Body of pancreas (tissue), 4 donors: ENCODE measurements at regions not wholly inside any gene's neighbourhood (a gene's known extent, or its start where the extent isn't known, plus 50 kb on each side); places are given as distances from the start of the nearest gene placed in this dataset.

ENCODE experiments used
- ATAC-seq: fragments of 150-250 bp; one replicate; pipeline ENCODE4 v1.9.1; 2016
- DNase-seq, 4 donors: peaks; one replicate each; pipeline ENCODE4 v3.0.0-alpha.2; 2019
- H3K27ac ChIP-seq, 4 donors: fragments of 200-600 bp; sonication (generic); 1 replicate in 3 of 4; 2 replicates in 1 of 4; pipeline versions ENCODE4 v1.5.1 to v1.6.1; 2016 to 2019; ENCODE audit warnings: mild to moderate bottlenecking in 1 of 4, mixed read lengths in 1 of 4, moderate library complexity in 1 of 4
- H3K27me3 ChIP-seq, 2 donors: fragments of 200-600 bp; sonication (generic); one replicate each; pipeline ENCODE4 v1.6.0; 2016; ENCODE audit warnings: mild to moderate bottlenecking in 1 of 2
- H3K36me3 ChIP-seq, 2 donors: fragments of 200-600 bp; sonication (generic); replicated peaks in 1 of 2; 2 replicates each; pipeline ENCODE4 v1.5.1; 2016; ENCODE audit warnings: low read depth in 2 of 2; ENCODE audit not compliant: insufficient read depth in 1 of 2
- H3K4me1 ChIP-seq: fragments of 200-600 bp; sonication (generic); one replicate; pipeline ENCODE4 v1.6.0; 2016
- H3K4me3 ChIP-seq, 2 donors: fragments of 200-600 bp; sonication (generic); 1 replicate in 1 of 2; 2 replicates in 1 of 2; pipeline ENCODE4 v1.5.1; 2016 to 2019
- H3K9me3 ChIP-seq, 3 donors: fragments of 200-600 bp; sonication (generic); 1 replicate in 2 of 3; 2 replicates in 1 of 3; pipeline ENCODE4 v1.5.1; 2016
- POLR2A ChIP-seq, 3 donors: fragments of 450-650 bp; IDR thresholded peaks; one replicate each; pipeline ENCODE4 v1.6.1; 2016; ENCODE audit warnings: antibody characterized with exemption in 3 of 3, mild to moderate bottlenecking in 2 of 3
- WGBS, 2 donors: methylation state at CpG; one replicate each; pipeline ENCODE4 v1.1.5; 2017; 5-methylcytosine and 5-hydroxymethylcytosine counted together
- intact Hi-C: fragments of 100-400 bp; cut with DNase I; formaldehyde crosslinking; loops from one replicate; pipeline ENCODE4 v1.15.1; 2023
- TF ChIP-seq, protein P1 (sequence below), 7 experiments: fragments of 450-650 bp in 4 of 7; fragments of 200-600 bp in 3 of 7; sonication (generic) in 3 of 7; IDR thresholded peaks; one replicate each; pipeline ENCODE4 v1.5.1; 2016 to 2019; ENCODE audit warnings: antibody characterized with exemption in 7 of 7

DNA sequence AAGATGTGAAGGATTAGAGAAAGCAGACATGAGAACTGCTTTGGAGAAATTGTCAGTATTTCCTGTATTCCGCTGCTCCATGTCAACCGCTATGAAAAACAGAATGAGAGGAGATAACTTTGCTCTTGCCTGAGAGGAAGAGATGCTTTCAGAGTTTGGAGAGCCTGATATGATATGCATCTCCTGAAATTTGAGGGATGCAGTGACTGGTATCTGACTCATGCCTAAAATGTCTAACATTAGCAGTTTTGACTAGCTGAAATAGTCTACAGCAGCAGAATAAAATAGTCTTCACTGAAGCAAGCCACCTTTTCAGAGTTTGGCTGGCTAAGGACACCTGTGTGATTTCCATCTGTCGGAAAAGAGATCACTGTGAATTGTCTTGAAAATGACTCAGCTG is 165.8 kb upstream of the LRRC7 start:
- Histone ChIP-seq H3K27ac (no peak overlapping the region), H3K36me3 (no peaks in the 10 kb centered on the region), H3K27me3 (no peaks in the 10 kb centered on the region), H3K4me3 (no peak overlapping the region), H3K9me3 (no peaks in the 10 kb centered on the region), H3K4me1 (no peaks in the 10 kb centered on the region)
- DNase-seq (no peak), ATAC-seq (no peak)
- TF ChIP-seq, protein P1, sequence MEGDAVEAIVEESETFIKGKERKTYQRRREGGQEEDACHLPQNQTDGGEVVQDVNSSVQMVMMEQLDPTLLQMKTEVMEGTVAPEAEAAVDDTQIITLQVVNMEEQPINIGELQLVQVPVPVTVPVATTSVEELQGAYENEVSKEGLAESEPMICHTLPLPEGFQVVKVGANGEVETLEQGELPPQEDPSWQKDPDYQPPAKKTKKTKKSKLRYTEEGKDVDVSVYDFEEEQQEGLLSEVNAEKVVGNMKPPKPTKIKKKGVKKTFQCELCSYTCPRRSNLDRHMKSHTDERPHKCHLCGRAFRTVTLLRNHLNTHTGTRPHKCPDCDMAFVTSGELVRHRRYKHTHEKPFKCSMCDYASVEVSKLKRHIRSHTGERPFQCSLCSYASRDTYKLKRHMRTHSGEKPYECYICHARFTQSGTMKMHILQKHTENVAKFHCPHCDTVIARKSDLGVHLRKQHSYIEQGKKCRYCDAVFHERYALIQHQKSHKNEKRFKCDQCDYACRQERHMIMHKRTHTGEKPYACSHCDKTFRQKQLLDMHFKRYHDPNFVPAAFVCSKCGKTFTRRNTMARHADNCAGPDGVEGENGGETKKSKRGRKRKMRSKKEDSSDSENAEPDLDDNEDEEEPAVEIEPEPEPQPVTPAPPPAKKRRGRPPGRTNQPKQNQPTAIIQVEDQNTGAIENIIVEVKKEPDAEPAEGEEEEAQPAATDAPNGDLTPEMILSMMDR (IDR thresholded peaks at IDR 0.05) = no peak
- TF ChIP-seq POLR2A (IDR thresholded peaks at IDR 0.05) = no peak
- intact Hi-C loops = no loop called here
- WGBS, 2 donors = 87 to 88% methylated on average over 3 of the region's 3 CpGs

DNA sequence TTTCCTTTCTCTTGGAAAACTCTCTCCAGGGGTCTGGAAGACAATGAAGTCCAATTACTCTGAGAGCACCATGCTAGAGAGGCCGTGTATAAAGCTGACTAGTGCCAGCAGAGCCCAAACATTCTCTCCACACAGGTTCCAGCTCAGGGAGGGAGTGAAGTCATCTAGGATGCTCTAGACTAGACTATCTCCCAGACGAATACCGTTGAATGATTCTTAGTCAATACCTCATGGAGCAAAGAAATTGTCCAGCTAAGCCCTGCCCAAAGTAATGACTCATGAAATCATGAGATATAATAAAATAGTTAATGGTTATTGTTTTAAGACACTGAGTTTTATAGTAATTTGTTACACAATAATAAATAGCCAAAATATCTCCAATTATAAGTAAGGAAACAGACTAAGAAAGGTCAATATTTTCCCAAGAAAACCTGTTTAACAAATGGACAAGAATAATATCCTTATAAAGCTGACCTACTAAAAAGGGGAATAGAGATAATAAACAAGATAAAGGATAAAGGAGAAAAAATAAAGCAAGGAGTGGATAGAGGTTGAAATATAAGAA is 163.9 kb upstream of the LRRC7 start:
- Histone ChIP-seq H3K27me3 (no peaks in the 10 kb centered on the region), H3K27ac (no peak overlapping the region), H3K9me3 (no peaks in the 10 kb centered on the region), H3K4me1 (no peaks in the 10 kb centered on the region), H3K4me3 (no peak overlapping the region), H3K36me3 (no peaks in the 10 kb centered on the region)
- 61 to 73% methylated on average over 3 of the region's 3 CpGs for WGBS, 2 donors
- intact Hi-C loops = no loop called here
- TF ChIP-seq, protein P1 (IDR thresholded peaks at IDR 0.05) = no peak
- TF ChIP-seq POLR2A (IDR thresholded peaks at IDR 0.05) = no peak
- DNase-seq (no peak), ATAC-seq (no peak)

DNA sequence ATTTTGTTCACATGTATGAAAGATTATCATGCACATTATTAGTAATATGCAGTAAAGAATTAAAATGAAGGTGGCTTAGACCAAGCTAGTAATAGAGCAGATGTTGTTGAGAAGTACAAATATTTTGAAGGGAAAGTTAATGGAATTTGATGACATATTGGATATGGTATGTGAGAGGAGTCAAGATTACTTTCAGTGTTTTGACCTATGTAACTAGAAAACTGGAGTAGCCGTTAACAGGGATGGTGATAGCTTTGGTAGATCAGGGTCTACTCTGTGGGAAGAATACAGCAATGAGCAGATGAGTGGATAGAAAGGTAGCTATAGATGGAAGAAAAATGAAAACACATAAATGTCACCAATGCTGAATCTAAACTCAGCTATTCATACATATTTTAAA is 163.2 kb upstream of the LRRC7 start:
- ATAC-seq = no peak

DNA sequence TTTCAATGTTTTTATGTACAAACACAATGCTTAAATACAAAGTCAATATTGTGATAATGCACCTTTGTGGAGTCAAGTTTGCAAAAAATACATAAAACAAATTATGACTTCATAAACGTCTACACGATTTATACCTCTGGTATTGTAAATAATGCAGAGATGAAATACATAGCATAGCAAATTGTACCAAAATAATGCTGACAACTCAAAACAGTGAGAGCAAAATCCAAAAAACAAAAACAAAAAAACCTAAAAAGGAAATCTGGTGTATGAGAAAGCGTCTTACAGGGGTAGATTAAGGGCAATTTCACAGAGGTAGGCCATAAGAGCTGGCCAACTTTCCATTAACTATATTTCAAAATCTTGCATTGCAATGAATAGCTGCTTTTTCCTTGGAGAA is 161.5 kb upstream of the LRRC7 start:
- intact Hi-C loops = no loop called here
- H3K36me3 ChIP-seq = no peaks in the 10 kb centered on the region
- H3K27me3 ChIP-seq = no peaks in the 10 kb centered on the region
- no peak for DNase-seq
- no peak overlapping the region for H3K4me3 ChIP-seq
- no peaks in the 10 kb centered on the region for H3K9me3 ChIP-seq
- H3K4me1 ChIP-seq = no peaks in the 10 kb centered on the region
- no peak for ATAC-seq
- TF ChIP-seq POLR2A (IDR thresholded peaks at IDR 0.05) = no peak
- TF ChIP-seq, protein P1 (IDR thresholded peaks at IDR 0.05) = no peak
- no peak overlapping the region for H3K27ac ChIP-seq
- 73 to 87% methylated on average over 3 of the region's 3 CpGs for WGBS, 2 donors

More for the DNA sequence above, 163.2 kb upstream of the LRRC7 start:
- no peak overlapping the region for H3K4me3 ChIP-seq
- no peaks in the 10 kb centered on the region for H3K27me3 ChIP-seq
- no peaks in the 10 kb centered on the region for H3K9me3 ChIP-seq
- H3K36me3 ChIP-seq = no peaks in the 10 kb centered on the region
- intact Hi-C loops = no loop called here
- TF ChIP-seq POLR2A (IDR thresholded peaks at IDR 0.05) = no peak
- TF ChIP-seq, protein P1 (IDR thresholded peaks at IDR 0.05) = no peak
- 61 to 66% methylated on average over 1 of the region's 1 CpG for WGBS, 2 donors
- H3K27ac ChIP-seq = no peak overlapping the region
- H3K4me1 ChIP-seq = no peaks in the 10 kb centered on the region
- DNase-seq = no peak

DNA sequence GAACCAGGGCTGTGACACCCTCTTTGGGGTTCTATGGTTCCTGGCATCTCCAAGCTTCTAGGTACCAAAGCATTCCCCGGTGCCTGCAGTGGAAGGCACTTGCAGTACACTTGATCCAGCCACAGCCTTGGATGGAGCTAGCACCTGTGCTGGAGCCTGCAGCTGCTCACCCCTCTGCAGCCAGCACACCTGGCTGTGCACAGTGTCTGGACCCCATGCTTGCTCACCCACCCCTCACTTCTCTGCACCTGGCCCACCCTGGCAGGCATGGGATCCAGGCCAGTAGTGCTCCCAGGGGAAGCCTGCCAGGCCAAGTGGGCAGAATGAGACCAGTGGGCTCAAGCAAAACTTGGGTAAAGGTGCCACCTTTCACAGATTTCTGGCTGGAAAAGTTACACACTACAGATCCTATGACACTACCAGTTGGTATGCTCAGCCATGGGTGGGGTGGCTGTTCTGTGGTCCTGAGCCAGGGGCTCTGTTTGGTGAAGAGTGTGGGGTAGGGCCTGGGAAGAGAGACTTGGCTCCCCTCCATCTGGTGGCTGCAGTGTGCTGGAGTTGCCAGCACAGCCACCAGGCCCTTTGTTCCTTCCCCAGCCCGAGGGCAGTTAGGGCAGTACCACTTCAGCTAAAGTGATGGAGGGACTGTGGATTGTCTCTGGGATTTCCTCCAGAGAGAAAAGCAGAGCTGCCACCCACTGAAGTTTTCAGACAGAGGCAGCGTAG is 157.8 kb upstream of the LRRC7 start:
- no peak for TF ChIP-seq POLR2A (IDR thresholded peaks at IDR 0.05)
- TF ChIP-seq, protein P1 (IDR thresholded peaks at IDR 0.05) = no peak
- intact Hi-C loops = no loop called here
- WGBS, 2 donors = 80 to 88% methylated on average over 3 of the region's 3 CpGs
- no peak for ATAC-seq
- Histone ChIP-seq H3K9me3 (no peaks in the 10 kb centered on the region), H3K27me3 (no peaks in the 10 kb centered on the region), H3K4me3 (no peak overlapping the region), H3K4me1 (peaks cover 12% of the 10 kb centered on the region), H3K36me3 (no peaks in the 10 kb centered on the region), H3K27ac (no peak overlapping the region)
- no peak for DNase-seq
